Neutrophil (primary cell): ENCODE measurements at regions not wholly inside any gene's neighbourhood (a gene's known extent, or its start where the extent isn't known, plus 50 kb on each side); places are given as distances from the start of the nearest gene placed in this dataset.
"Not testable (repeated sequence)": the region's sequence is repeated elsewhere in the genome, so short reads cannot be mapped to it uniquely, and the experiment has no call there.

Source experiments
- H3K27ac ChIP-seq: fragments of 200-600 bp; sonication (generic); 2 replicates; pipeline ENCODE4 v1.5.1; 2016; ENCODE audit warnings: mild to moderate bottlenecking, moderate library complexity
- H3K27me3 ChIP-seq: fragments of 200-600 bp; sonication (generic); 2 replicates; pipeline ENCODE4 v1.6.0; 2016; ENCODE audit warnings: mild to moderate bottlenecking
- H3K36me3 ChIP-seq: fragments of 200-600 bp; sonication (generic); 2 replicates; pipeline ENCODE4 v1.5.1; 2017
- H3K4me1 ChIP-seq, 2 experiments: fragments of 200-600 bp in 1 of 2; sonication (generic) in 1 of 2; 1 replicate in 1 of 2; 2 replicates in 1 of 2; pipeline versions ENCODE4 v1.5.1 to v1.6.1; 2013 to 2016; ENCODE audit warnings: low read depth in 1 of 2, low read length in 1 of 2, mild to moderate bottlenecking in 1 of 2, moderate library complexity in 1 of 2; ENCODE audit not compliant: control insufficient read depth in 1 of 2, insufficient read depth in 1 of 2
- H3K4me3 ChIP-seq, 2 experiments: fragments of 200-600 bp in 1 of 2; sonication (generic) in 1 of 2; 1 replicate in 1 of 2; 2 replicates in 1 of 2; pipeline ENCODE4 v1.5.1; 2013 to 2016; ENCODE audit warnings: low read depth in 1 of 2, low read length in 1 of 2, mild to moderate bottlenecking in 1 of 2, moderate library complexity in 1 of 2
- H3K9me3 ChIP-seq: fragments of 200-600 bp; sonication (generic); 2 replicates; pipeline ENCODE4 v1.5.1; 2016
- CTCF ChIP-seq: fragments of 200-600 bp; sonication (generic); IDR thresholded peaks from 2 replicates; pipeline ENCODE4 v1.5.1; 2016; ENCODE audit warnings: antibody characterized with exemption

- no peak for TF ChIP-seq CTCF
- Histone ChIP-seq H3K27me3 (peaks cover 43% of the 10 kb centered on the region), H3K9me3 (no peaks in the 10 kb centered on the region), H3K27ac (no peak overlapping the region), H3K36me3 (no peaks in the 10 kb centered on the region), H3K4me1 (no peaks in the 10 kb centered on the region), H3K4me3 (no peak overlapping the region)
Observed at GRCh38 chr16:22643886-22644285, 133.2 kb downstream of the NPIPB5 start.

GRCh38 chr16:22645868-22646267 lies 135.2 kb downstream of the NPIPB5 start:
- Histone ChIP-seq H3K4me3 (no peak overlapping the region), H3K27ac (no peak overlapping the region), H3K9me3 (no peaks in the 10 kb centered on the region), H3K4me1 (no peaks in the 10 kb centered on the region), H3K27me3 (peaks cover 55% of the 10 kb centered on the region), H3K36me3 (no peaks in the 10 kb centered on the region)
- TF ChIP-seq CTCF = no peak

GRCh38 chr16:22646948-22647556 lies 136.4 kb downstream of the NPIPB5 start:
- TF ChIP-seq CTCF = no peak
- Histone ChIP-seq H3K27me3 (peaks cover 52% of the 10 kb centered on the region), H3K9me3 (no peaks in the 10 kb centered on the region), H3K4me1 (no peaks in the 10 kb centered on the region), H3K4me3 (no peak overlapping the region), H3K27ac (no peak overlapping the region), H3K36me3 (no peaks in the 10 kb centered on the region)

- TF ChIP-seq CTCF = no peak
- no peaks in the 10 kb centered on the region for H3K36me3 ChIP-seq
- no peaks in the 10 kb centered on the region for H3K4me1 ChIP-seq
- H3K27ac ChIP-seq = no peak overlapping the region
- no peaks in the 10 kb centered on the region for H3K9me3 ChIP-seq
- H3K27me3 ChIP-seq = peaks cover 43% of the 10 kb centered on the region
- H3K4me3 ChIP-seq = no peak overlapping the region
Observed at GRCh38 chr16:22648141-22648540, 137.4 kb downstream of the NPIPB5 start.

- no peaks in the 10 kb centered on the region for H3K36me3 ChIP-seq
- H3K4me1 ChIP-seq = no peaks in the 10 kb centered on the region
- peaks cover 39% of the 10 kb centered on the region for H3K27me3 ChIP-seq
- H3K9me3 ChIP-seq = no peaks in the 10 kb centered on the region
- H3K27ac ChIP-seq = no peak overlapping the region
- no peak overlapping the region for H3K4me3 ChIP-seq
- TF ChIP-seq CTCF = no peak
Observed at GRCh38 chr16:22648941-22649340, 138.2 kb downstream of the NPIPB5 start.

- H3K27ac ChIP-seq, H3K4me3 ChIP-seq, H3K4me1 ChIP-seq, H3K36me3 ChIP-seq, H3K9me3 ChIP-seq: not testable (repeated sequence)
- peaks cover 27% of the 10 kb centered on the region for H3K27me3 ChIP-seq
Observed at GRCh38 chr16:22651111-22651817, 140.6 kb downstream of the NPIPB5 start.
